Activated naive CD8-positive, alpha-beta T cell treated with anti-CD3 and anti-CD28 coated beads for 36 hours (primary cell): ENCODE measurements at regions not wholly inside any gene's neighbourhood (a gene's known extent, or its start where the extent isn't known, plus 50 kb on each side); places are given as distances from the start of the nearest gene placed in this dataset.

Experiments used
- DNase-seq: peaks from one replicate; pipeline ENCODE4 v3.0.0; 2021
- H3K27ac Mint-ChIP-seq: one replicate; pipeline ENCODE4 v1.8.0; 2022; ENCODE audit warnings: mild to moderate bottlenecking, moderate library complexity, mixed read lengths
- H3K27me3 Mint-ChIP-seq: one replicate; pipeline ENCODE4 v1.8.0; 2022; ENCODE audit warnings: mild to moderate bottlenecking, mixed read lengths
- H3K36me3 Mint-ChIP-seq: one replicate; pipeline ENCODE4 v1.8.0; 2021; ENCODE audit warnings: mild to moderate bottlenecking, mixed read lengths
- H3K4me1 Mint-ChIP-seq: one replicate; pipeline ENCODE4 v1.8.0; 2021; ENCODE audit warnings: mixed read lengths
- H3K4me3 Mint-ChIP-seq: one replicate; pipeline ENCODE4 v1.8.0; 2022; ENCODE audit warnings: mild to moderate bottlenecking, moderate library complexity, mixed read lengths
- H3K9me3 Mint-ChIP-seq: one replicate; pipeline ENCODE4 v1.8.0; 2022; ENCODE audit warnings: mixed read lengths

DNA sequence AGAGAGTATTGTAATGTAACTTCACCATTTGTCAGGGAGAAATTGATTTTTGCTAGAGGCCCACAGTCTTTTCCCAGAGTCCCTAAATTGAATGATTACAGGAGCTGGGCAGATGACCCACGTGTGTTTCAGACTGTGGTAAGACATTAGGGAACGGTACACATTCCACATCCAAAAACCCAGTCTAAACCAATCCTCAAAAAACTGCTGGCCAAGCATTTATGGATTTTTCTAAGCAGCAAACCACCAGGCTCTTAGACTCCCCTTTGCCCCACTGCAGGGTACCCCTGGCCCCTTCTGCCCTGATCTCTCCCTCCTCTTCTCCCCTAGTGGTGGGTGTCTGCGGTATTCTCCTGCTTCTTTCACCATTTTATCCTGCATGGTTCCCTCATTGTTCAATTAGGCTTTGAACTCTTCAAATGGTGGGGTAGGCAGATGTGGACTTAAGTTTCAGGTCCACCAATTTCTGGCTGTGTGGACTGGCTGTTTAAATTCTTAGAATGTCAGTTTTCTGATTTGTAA lies 135.5 kb upstream of the SORCS3 start:
- H3K4me1 Mint-ChIP-seq, result no peaks in the 10 kb centered on the region

DNA sequence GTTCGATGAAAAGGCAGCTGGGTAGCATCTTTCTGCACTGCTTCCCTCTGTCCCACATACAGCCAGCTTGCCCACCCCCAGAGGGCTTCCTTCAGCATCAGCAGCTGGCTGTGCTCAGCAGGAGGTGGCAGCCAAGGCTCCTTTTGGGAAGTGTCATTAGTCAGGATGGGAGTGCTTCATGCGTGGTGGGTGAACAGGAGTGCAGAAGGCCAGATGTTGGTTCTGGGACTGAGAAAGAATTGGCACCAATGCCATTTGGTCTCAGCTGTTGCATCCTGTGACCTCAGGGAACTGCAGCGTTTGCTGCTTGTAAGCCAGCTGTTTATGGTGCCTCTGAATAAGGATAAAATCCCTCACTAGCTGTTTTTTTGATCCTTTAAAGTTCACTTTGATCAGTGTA lies 131.1 kb upstream of the SORCS3 start:
- no peaks in the 10 kb centered on the region for H3K9me3 Mint-ChIP-seq
- no peak for DNase-seq
- H3K27ac Mint-ChIP-seq, result no peak overlapping the region
- no peaks in the 10 kb centered on the region for H3K36me3 Mint-ChIP-seq
- H3K27me3 Mint-ChIP-seq, result peaks cover 10% of the 10 kb centered on the region
- no peak overlapping the region for H3K4me3 Mint-ChIP-seq
- no peaks in the 10 kb centered on the region for H3K4me1 Mint-ChIP-seq

More for the DNA sequence above, 135.5 kb upstream of the SORCS3 start:
- no peak overlapping the region for H3K4me3 Mint-ChIP-seq
- H3K9me3 Mint-ChIP-seq, result no peaks in the 10 kb centered on the region
- no peak overlapping the region for H3K27ac Mint-ChIP-seq
- no peaks in the 10 kb centered on the region for H3K36me3 Mint-ChIP-seq
- H3K27me3 Mint-ChIP-seq, result peaks cover 10% of the 10 kb centered on the region
- no peak for DNase-seq

DNA sequence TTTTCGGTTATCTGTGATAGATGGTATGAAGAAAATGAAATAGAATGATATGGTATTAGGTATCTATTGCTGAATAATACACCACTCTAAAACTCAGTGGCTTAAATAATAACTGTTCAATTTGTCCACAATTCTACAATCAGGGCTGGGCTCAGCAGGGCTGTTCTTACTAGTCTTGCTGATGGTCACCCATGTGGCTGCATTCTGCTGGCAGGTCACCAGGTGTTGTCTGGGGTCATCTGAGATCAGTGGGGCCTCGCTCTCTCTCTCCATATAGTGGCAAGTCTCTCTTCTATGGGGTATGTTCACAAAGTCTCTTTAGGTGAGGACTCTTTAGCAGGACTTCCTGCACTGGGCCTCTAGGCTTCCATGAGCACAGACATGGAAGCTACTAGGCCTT lies 130.4 kb upstream of the SORCS3 start:
- Mint-ChIP-seq H3K9me3 (no peaks in the 10 kb centered on the region), H3K4me1 (no peaks in the 10 kb centered on the region), H3K36me3 (no peaks in the 10 kb centered on the region), H3K4me3 (no peak overlapping the region), H3K27me3 (peaks cover 10% of the 10 kb centered on the region), H3K27ac (no peak overlapping the region)
- DNase-seq, result no peak

DNA sequence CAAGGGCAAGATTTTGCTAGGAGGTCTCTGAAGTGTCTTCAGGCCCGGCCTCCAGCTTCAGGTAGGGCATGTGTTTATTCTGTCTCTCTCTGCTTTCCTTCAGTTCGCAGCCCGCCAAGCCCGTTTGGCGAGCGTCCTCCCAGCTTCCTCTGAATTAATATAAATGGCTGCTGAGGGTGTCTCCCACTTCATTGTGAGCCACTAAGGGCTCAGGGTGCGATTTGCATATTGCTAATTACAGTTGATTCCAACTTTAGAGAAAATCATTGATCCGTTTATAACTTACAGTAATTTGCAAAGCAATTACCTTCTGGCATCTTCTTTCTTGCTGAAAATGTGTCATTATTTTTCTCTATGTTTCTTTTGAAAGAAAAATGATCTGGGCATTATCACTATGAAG lies 128.3 kb upstream of the SORCS3 start:
- no peak for DNase-seq
- H3K4me1 Mint-ChIP-seq, result no peaks in the 10 kb centered on the region
- H3K27ac Mint-ChIP-seq, result no peak overlapping the region
- peaks cover 11% of the 10 kb centered on the region for H3K27me3 Mint-ChIP-seq
- H3K36me3 Mint-ChIP-seq, result no peaks in the 10 kb centered on the region
- H3K4me3 Mint-ChIP-seq, result no peak overlapping the region
- no peaks in the 10 kb centered on the region for H3K9me3 Mint-ChIP-seq

DNA sequence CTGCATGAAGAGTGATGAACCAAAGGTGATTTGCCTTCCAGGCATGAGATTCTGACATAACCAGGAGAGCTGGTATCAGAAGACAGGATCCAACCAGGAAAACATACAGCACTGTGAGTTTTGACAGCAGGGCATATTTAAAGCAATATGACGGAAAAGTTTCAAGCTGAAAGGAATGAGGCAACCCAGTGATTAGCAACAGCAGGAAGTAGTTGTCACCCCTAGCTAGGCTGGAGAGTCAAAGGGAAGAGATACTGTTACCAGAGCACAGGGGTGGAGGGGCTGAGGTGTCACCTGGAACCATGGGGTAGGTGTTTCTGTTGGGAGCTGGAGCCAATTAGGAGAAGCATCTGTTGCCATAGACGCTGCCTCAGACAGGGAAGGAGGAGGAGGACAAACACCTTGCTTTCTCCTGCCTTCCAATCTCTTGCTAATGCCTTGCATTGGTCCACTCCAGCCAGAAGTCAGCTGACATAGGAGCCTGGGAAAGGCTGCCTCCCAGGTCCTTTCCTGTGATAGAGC lies 125.4 kb upstream of the SORCS3 start:
- H3K4me1 Mint-ChIP-seq, result no peaks in the 10 kb centered on the region
- H3K27ac Mint-ChIP-seq, result no peak overlapping the region
- no peak for DNase-seq
- no peaks in the 10 kb centered on the region for H3K9me3 Mint-ChIP-seq
- H3K4me3 Mint-ChIP-seq, result no peak overlapping the region
- no peaks in the 10 kb centered on the region for H3K36me3 Mint-ChIP-seq
- peaks cover 7% of the 10 kb centered on the region for H3K27me3 Mint-ChIP-seq

- Mint-ChIP-seq H3K27ac (no peak overlapping the region), H3K4me1 (no peaks in the 10 kb centered on the region), H3K4me3 (no peak overlapping the region), H3K36me3 (no peaks in the 10 kb centered on the region), H3K9me3 (no peaks in the 10 kb centered on the region), H3K27me3 (peaks cover 7% of the 10 kb centered on the region)
- no peak for DNase-seq
Observed at GRCh38 chr10:104516986-104517385, 124.1 kb upstream of the SORCS3 start.

DNA sequence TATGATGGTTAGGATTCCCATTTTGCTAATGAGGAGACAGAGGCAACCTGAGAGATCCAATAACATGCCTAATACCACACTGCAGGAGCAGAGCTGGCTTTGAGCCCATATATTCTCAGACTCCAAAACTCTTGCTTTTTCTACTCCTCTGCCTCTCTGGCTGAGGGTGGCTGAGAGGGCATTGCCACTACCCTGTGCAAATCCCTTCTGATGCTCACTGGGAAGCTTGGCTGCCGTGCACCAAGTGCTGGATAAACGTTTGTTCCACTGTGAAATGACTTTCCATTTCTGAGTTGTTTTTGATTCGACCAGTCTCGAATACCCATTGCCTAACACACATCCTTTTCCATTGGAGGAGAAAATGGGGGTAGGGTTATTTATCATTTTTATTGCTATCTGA lies 123.1 kb upstream of the SORCS3 start:
- Mint-ChIP-seq H3K9me3 (no peaks in the 10 kb centered on the region), H3K4me3 (no peak overlapping the region), H3K27ac (no peak overlapping the region), H3K4me1 (no peaks in the 10 kb centered on the region), H3K36me3 (no peaks in the 10 kb centered on the region), H3K27me3 (peaks cover 7% of the 10 kb centered on the region)
- DNase-seq, result no peak

GRCh38 chr10:104518891-104519290 lies 122.2 kb upstream of the SORCS3 start:
- H3K4me1 Mint-ChIP-seq, result no peaks in the 10 kb centered on the region
- no peak overlapping the region for H3K27ac Mint-ChIP-seq
- H3K27me3 Mint-ChIP-seq, result peaks cover 7% of the 10 kb centered on the region
- H3K9me3 Mint-ChIP-seq, result no peaks in the 10 kb centered on the region
- H3K36me3 Mint-ChIP-seq, result no peaks in the 10 kb centered on the region
- no peak for DNase-seq
- no peak overlapping the region for H3K4me3 Mint-ChIP-seq

DNA sequence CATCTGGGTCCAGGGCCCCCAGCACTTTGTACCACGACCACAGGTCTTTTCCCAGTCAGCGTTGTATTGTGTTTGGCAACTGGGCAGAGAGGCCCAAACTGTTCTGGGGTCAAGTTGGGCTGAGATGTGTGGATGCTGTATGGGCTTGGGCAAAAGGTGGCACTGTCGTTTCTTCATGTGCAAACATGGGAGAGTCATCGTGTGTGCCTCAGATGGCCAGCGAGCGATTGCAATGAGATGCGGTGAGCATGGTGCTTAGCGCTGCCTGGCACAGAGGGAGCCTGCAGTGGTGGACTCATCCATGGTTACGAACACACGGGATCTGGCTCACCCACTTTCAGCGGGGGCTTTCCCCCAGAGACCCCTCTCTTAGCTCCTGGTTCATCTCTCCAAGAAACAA lies 120.4 kb upstream of the SORCS3 start:
- Mint-ChIP-seq H3K9me3 (no peaks in the 10 kb centered on the region), H3K4me3 (no peak overlapping the region), H3K27ac (no peak overlapping the region), H3K4me1 (no peaks in the 10 kb centered on the region), H3K27me3 (peaks cover 10% of the 10 kb centered on the region), H3K36me3 (no peaks in the 10 kb centered on the region)
- no peak for DNase-seq

- H3K27ac Mint-ChIP-seq, result no peak overlapping the region
- no peaks in the 10 kb centered on the region for H3K36me3 Mint-ChIP-seq
- H3K4me3 Mint-ChIP-seq, result no peak overlapping the region
- H3K4me1 Mint-ChIP-seq, result no peaks in the 10 kb centered on the region
- DNase-seq, result no peak
- H3K9me3 Mint-ChIP-seq, result no peaks in the 10 kb centered on the region
- peaks cover 3% of the 10 kb centered on the region for H3K27me3 Mint-ChIP-seq
Observed at GRCh38 chr10:104521901-104522694, 119.0 kb upstream of the SORCS3 start.

DNA sequence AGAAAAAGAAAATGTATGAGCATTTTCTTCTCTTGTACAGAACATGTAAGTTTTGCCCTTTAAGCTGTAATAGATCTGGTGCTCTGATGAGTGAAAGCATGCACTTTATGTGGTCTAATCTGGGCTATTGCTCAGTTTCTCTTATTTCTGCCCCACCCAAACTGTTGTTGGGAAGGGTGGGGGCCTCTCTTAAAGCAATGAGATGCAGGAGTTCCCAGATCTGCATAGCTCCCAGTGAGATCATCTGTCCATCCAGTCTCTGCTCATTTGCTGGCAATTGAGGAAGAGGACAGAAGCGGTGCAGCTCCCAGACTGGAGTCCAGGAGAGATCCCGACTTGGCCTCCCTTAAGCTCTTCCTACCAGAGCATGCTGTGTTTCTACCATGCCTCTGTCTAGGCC lies 114.9 kb upstream of the SORCS3 start:
- no peak for DNase-seq
- H3K9me3 Mint-ChIP-seq, result no peaks in the 10 kb centered on the region
- peaks cover 3% of the 10 kb centered on the region for H3K27me3 Mint-ChIP-seq
- H3K4me1 Mint-ChIP-seq, result no peaks in the 10 kb centered on the region
- H3K4me3 Mint-ChIP-seq, result no peak overlapping the region
- H3K27ac Mint-ChIP-seq, result no peak overlapping the region
- no peaks in the 10 kb centered on the region for H3K36me3 Mint-ChIP-seq

- DNase-seq, result no peak
- Mint-ChIP-seq H3K9me3 (no peaks in the 10 kb centered on the region), H3K4me3 (no peak overlapping the region), H3K4me1 (no peaks in the 10 kb centered on the region), H3K27ac (no peak overlapping the region), H3K36me3 (no peaks in the 10 kb centered on the region), H3K27me3 (peaks cover 3% of the 10 kb centered on the region)
Observed at GRCh38 chr10:104527013-104527412, 114.1 kb upstream of the SORCS3 start.

- H3K36me3 Mint-ChIP-seq, result no peaks in the 10 kb centered on the region
- H3K27me3 Mint-ChIP-seq, result peaks cover 8% of the 10 kb centered on the region
- H3K4me3 Mint-ChIP-seq, result no peak overlapping the region
- no peak for DNase-seq
- no peaks in the 10 kb centered on the region for H3K4me1 Mint-ChIP-seq
- H3K9me3 Mint-ChIP-seq, result peaks cover 2% of the 10 kb centered on the region
- no peak overlapping the region for H3K27ac Mint-ChIP-seq
Observed at GRCh38 chr10:104540181-104540580, 100.9 kb upstream of the SORCS3 start.

GRCh38 chr10:104541820-104542219 lies 99.3 kb upstream of the SORCS3 start:
- DNase-seq, result no peak
- H3K4me1 Mint-ChIP-seq, result no peaks in the 10 kb centered on the region
- no peak overlapping the region for H3K27ac Mint-ChIP-seq
- H3K36me3 Mint-ChIP-seq, result no peaks in the 10 kb centered on the region
- H3K27me3 Mint-ChIP-seq, result peaks cover 6% of the 10 kb centered on the region
- H3K4me3 Mint-ChIP-seq, result no peak overlapping the region
- peaks cover 2% of the 10 kb centered on the region for H3K9me3 Mint-ChIP-seq

DNA sequence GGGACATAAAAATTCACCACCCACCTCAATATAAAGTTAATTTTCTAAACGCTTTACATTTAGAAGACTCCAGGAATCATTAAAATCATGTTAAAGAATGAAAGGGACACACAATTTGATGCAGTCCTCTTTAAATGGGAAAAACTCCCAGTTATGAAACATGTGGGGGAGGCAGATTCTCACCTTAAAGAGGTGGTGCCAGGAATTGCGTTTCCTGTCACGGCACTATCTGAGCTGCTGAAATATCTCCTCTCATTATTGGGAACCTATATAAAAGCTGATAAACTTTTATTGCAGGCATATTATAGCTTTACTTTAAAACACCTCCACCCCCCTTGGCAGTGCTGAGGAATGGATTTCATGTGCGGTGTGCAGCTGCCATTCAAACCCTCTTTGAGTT lies 94.8 kb upstream of the SORCS3 start:
- no peaks in the 10 kb centered on the region for H3K4me1 Mint-ChIP-seq
- H3K27ac Mint-ChIP-seq, result no peak overlapping the region
- no peak overlapping the region for H3K4me3 Mint-ChIP-seq
- peaks cover 2% of the 10 kb centered on the region for H3K9me3 Mint-ChIP-seq
- DNase-seq, result no peak
- no peaks in the 10 kb centered on the region for H3K36me3 Mint-ChIP-seq
- H3K27me3 Mint-ChIP-seq, result peaks cover 24% of the 10 kb centered on the region

- Mint-ChIP-seq H3K27me3 (peaks cover 20% of the 10 kb centered on the region), H3K27ac (no peak overlapping the region), H3K4me1 (no peaks in the 10 kb centered on the region), H3K9me3 (peaks cover 2% of the 10 kb centered on the region), H3K36me3 (no peaks in the 10 kb centered on the region), H3K4me3 (no peak overlapping the region)
- no peak for DNase-seq
Observed at GRCh38 chr10:104546756-104547155, 94.3 kb upstream of the SORCS3 start.
